GM18858 (cell line): ENCODE measurements at regions not wholly inside any gene's neighbourhood (a gene's known extent, or its start where the extent isn't known, plus 50 kb on each side); places are given as distances from the start of the nearest gene placed in this dataset.
"Not testable (repeated sequence)": the region's sequence is repeated elsewhere in the genome, so short reads cannot be mapped to it uniquely, and the experiment has no call there.

Experiments
- ATAC-seq: cut with Tn5 transposase; IDR thresholded peaks from one replicate; pipeline ENCODE4 v1.9.1; 2021; ENCODE audit not compliant: unreplicated experiment

GRCh38 chr14:59038746-59039145, 149.7 kb upstream of the DAAM1 start:
- ATAC-seq, result no peak

- ATAC-seq, result no peak
Observed at GRCh38 chr14:59041308-59041707, 147.2 kb upstream of the DAAM1 start.

GRCh38 chr14:59044707-59045106, 143.8 kb upstream of the DAAM1 start:
- no peak for ATAC-seq

- no peak for ATAC-seq
Observed at GRCh38 chr14:59046746-59047145, 141.7 kb upstream of the DAAM1 start.

DNA sequence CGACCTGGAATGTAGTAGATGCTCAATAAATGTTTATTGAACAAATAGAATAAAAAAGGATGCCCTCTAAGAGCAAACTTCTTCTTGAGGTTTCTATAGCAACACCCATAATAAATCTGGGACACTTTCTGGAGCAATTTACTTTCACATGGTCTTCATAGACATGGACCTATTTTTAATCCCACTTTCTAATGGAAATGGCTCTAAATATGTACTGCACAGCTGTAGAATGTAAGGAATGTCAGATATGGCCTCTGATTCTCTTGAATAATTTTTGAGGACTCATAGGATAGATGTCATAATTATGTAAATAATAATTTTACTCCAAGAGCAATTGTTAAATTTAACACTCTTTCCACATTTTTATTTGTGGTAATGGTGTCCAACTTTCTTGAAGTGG, 133.5 kb upstream of the DAAM1 start:
- ATAC-seq, result no peak

- peak; percentile 90 for ATAC-seq
Observed at GRCh38 chr14:59055439-59056045, 132.9 kb upstream of the DAAM1 start.

GRCh38 chr14:59057551-59057950, 130.9 kb upstream of the DAAM1 start:
- ATAC-seq, result no peak

- not testable (repeated sequence) for ATAC-seq
Observed at GRCh38 chr14:59058776-59059175, 129.7 kb upstream of the DAAM1 start.

GRCh38 chr14:59060841-59061240, 127.6 kb upstream of the DAAM1 start:
- no peak for ATAC-seq

GRCh38 chr14:59061292-59061691, 127.2 kb upstream of the DAAM1 start:
- ATAC-seq, result no peak

GRCh38 chr14:59063259-59063658, 125.2 kb upstream of the DAAM1 start:
- no peak for ATAC-seq

DNA sequence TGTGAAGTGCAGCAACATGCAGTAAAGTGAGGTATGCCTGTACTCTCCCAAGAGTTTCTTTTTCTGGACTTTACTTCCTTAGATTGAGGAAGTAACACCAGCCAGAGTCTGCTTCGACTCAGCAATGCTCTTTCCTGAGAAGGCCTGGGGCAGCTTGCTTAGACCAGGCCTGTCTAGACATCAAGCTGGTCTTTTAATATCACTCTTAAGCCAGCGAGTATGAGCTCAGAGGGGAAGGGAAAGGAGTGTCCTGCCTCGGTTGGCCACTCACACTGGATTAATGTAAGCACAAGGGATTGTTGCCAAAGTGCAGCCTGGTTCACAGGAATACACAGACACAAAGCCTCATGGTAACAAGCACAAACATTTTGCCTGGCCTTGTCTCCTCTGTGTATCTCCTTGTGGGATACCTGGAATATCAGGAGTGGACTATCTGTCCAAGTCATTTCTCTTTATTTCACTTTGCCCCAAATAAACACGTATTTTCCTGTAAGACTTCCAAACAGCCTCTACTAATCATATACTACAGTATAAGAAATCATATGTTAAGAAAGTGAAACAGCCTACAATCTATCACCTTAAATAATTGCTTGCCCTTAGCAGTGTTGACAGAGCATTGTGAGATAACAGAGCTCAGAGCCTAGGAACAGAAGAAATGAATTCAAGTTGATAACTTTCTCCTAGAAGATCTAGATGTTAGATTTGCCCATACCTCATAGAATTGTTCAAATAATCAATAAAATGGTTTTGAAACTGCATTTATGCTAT, 121.2 kb upstream of the DAAM1 start:
- ATAC-seq, result no peak

GRCh38 chr14:59069163-59069854, 119.2 kb upstream of the DAAM1 start:
- ATAC-seq, result no peak

DNA sequence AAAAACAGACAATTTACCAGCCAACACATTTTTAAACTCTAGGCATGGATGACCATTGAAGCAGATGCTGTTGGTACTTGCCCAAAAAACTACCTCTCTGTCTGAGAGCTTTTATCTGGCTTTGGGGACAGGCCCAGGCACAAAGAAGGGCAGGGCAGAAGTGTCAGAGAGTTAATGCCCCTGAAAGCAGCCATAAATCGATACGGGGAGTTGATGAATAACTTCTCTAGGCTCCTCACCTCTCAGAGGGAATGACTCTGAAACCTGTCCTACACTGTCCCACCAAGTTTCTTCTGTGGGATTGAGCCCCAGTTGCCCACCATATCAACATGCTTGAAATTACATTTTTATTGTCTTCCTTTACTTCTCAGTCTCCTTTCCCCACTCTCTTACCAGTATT, 113.0 kb upstream of the DAAM1 start:
- no peak for ATAC-seq

GRCh38 chr14:59081720-59082119, 106.7 kb upstream of the DAAM1 start:
- no peak for ATAC-seq

GRCh38 chr14:59085207-59085739, 103.2 kb upstream of the DAAM1 start:
- ATAC-seq, result no peak

DNA sequence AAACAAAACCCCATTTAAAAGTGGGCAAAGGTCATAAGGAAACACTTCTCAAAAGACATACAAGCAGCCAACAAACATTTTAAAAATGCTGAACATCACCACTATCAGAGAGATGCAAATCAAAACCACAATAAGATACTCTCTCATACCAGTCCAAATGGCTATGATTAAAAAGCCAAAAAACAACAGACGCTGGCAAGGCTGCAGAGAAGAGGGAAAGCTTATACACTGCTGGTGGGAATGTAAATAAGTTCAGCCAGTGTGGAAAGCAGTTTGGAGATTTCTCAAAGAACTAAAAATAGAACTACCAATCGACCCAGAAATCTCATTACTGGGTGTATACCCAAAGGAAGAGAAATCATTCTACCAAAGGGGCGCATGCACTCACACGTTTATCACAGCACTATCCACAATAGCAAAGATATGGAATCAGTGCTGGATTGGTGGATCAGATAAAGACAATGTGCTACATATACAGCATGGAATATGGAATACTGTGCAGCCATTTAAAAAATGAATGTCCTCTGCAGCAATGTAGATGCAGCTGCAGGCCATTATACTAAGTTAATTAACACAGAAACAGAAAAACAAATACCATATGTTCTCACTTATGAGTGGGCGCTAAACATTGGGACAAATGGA, 102.1 kb upstream of the DAAM1 start:
- no peak for ATAC-seq

- ATAC-seq, result no peak
Observed at GRCh38 chr14:59087240-59087639, 101.2 kb upstream of the DAAM1 start.

- ATAC-seq, result no peak
Observed at GRCh38 chr14:59087711-59088110, 100.8 kb upstream of the DAAM1 start.

- no peak for ATAC-seq
Observed at GRCh38 chr14:59090572-59090971, 97.9 kb upstream of the DAAM1 start.

GRCh38 chr14:59091404-59091803, 97.1 kb upstream of the DAAM1 start:
- ATAC-seq, result no peak
